Fibroblast of lung (primary cell): ENCODE measurements at regions not wholly inside any gene's neighbourhood (a gene's known extent, or its start where the extent isn't known, plus 50 kb on each side); places are given as distances from the start of the nearest gene placed in this dataset.

Experiments used
- DNase-seq, 2 donors: peaks; one replicate each; pipeline versions ENCODE4 v3.0.0 to v3.0.0-alpha.2; 2010; ENCODE audit warnings: low read depth in 2 of 2
- H2AFZ ChIP-seq: 2 replicates; pipeline ENCODE4 v1.5.1; 2012; ENCODE audit warnings: low read length, control low read depth, inconsistent platforms
- H3K27ac ChIP-seq: 2 replicates; pipeline ENCODE4 v1.5.1; 2011; ENCODE audit warnings: low read length, control low read depth; ENCODE audit not compliant: insufficient read depth
- H3K27me3 ChIP-seq: 2 replicates; pipeline ENCODE4 v1.5.1; 2011; ENCODE audit warnings: mild to moderate bottlenecking, low read length; ENCODE audit not compliant: control insufficient read depth, insufficient read depth
- H3K36me3 ChIP-seq: 2 replicates; pipeline ENCODE4 v1.5.1; 2011; ENCODE audit warnings: low read length; ENCODE audit not compliant: control insufficient read depth, insufficient read depth
- H3K4me1 ChIP-seq: 2 replicates; pipeline ENCODE4 v1.5.1; 2011; ENCODE audit warnings: low read length; ENCODE audit not compliant: control insufficient read depth, insufficient read depth; ENCODE audit errors: extremely low read depth
- H3K4me2 ChIP-seq: 2 replicates; pipeline ENCODE4 v1.5.1; 2011; ENCODE audit warnings: low read length, control low read depth; ENCODE audit not compliant: insufficient read depth; ENCODE audit errors: extremely low read depth
- H3K4me3 ChIP-seq, 4 experiments: fragments of 200-600 bp in 1 of 4; sonication (generic) in 1 of 4; replicated peaks in 1 of 4; 2 replicates each; pipeline ENCODE4 v1.5.1; 2011 to 2016; ENCODE audit warnings: low read length in 4 of 4, low read depth in 3 of 4, mild to moderate bottlenecking in 3 of 4, control low read depth in 2 of 4, inconsistent platforms in 1 of 4, mixed read lengths in 1 of 4; ENCODE audit not compliant: insufficient read depth in 1 of 4; ENCODE audit errors: control extremely low read depth in 1 of 4
- H3K79me2 ChIP-seq: 2 replicates; pipeline ENCODE4 v1.5.1; 2012; ENCODE audit warnings: mild to moderate bottlenecking, low read length, inconsistent platforms; ENCODE audit not compliant: control insufficient read depth, insufficient read depth
- H3K9ac ChIP-seq: 2 replicates; pipeline ENCODE4 v1.5.1; 2011; ENCODE audit warnings: mild to moderate bottlenecking, low read length, control low read depth; ENCODE audit not compliant: insufficient read depth
- H3K9me3 ChIP-seq: 2 replicates; pipeline ENCODE4 v1.5.1; 2012; ENCODE audit warnings: low read depth, low read length; ENCODE audit not compliant: control insufficient read depth, insufficient read depth
- H4K20me1 ChIP-seq: 2 replicates; pipeline ENCODE4 v1.5.1; 2011; ENCODE audit warnings: low read length; ENCODE audit not compliant: control insufficient read depth, insufficient read depth; ENCODE audit errors: extremely low read depth
- EZH2 ChIP-seq: IDR thresholded peaks from 2 replicates; pipeline ENCODE4 v1.5.1; 2012; ENCODE audit warnings: low read length, control low read depth, mild to moderate bottlenecking; ENCODE audit errors: missing control alignments
- TF ChIP-seq, protein P1 (sequence below), 2 donors: IDR thresholded peaks in 1 of 2; conservative IDR thresholded peaks in 1 of 2; 1 replicate in 1 of 2; 2 replicates in 1 of 2; pipeline ENCODE4 v1.5.1; 2011 to 2012; ENCODE audit warnings: low read length in 2 of 2, control low read depth in 1 of 2, inconsistent platforms in 1 of 2, low read depth in 1 of 2, mild to moderate bottlenecking in 1 of 2

GRCh38 chr5:120934031-120934430 is 469.9 kb downstream of the PRR16 start:
- Histone ChIP-seq H3K36me3 (no peaks in the 10 kb centered on the region), H3K4me1 (no peaks in the 10 kb centered on the region), H2AFZ (no peak overlapping the region), H3K27me3 (no peaks in the 10 kb centered on the region), H3K79me2 (no peaks in the 10 kb centered on the region), H3K9ac (no peak overlapping the region), H3K27ac (no peak overlapping the region), H3K4me3 (no peak overlapping the region), H3K9me3 (no peaks in the 10 kb centered on the region), H3K4me2 (no peak overlapping the region), H4K20me1 (no peaks in the 10 kb centered on the region)
- DNase-seq = no peak
- TF ChIP-seq, protein P1, sequence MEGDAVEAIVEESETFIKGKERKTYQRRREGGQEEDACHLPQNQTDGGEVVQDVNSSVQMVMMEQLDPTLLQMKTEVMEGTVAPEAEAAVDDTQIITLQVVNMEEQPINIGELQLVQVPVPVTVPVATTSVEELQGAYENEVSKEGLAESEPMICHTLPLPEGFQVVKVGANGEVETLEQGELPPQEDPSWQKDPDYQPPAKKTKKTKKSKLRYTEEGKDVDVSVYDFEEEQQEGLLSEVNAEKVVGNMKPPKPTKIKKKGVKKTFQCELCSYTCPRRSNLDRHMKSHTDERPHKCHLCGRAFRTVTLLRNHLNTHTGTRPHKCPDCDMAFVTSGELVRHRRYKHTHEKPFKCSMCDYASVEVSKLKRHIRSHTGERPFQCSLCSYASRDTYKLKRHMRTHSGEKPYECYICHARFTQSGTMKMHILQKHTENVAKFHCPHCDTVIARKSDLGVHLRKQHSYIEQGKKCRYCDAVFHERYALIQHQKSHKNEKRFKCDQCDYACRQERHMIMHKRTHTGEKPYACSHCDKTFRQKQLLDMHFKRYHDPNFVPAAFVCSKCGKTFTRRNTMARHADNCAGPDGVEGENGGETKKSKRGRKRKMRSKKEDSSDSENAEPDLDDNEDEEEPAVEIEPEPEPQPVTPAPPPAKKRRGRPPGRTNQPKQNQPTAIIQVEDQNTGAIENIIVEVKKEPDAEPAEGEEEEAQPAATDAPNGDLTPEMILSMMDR (conservative IDR thresholded peaks at IDR 0.05 in 1 of 2, IDR thresholded peaks at IDR 0.05 in 1 of 2; ENCODE audit: low read depth in 1 of 2, low read length in 2 of 2) = no peak
- TF ChIP-seq EZH2 = no peak

GRCh38 chr5:120936652-120937051 is 472.6 kb downstream of the PRR16 start:
- Histone ChIP-seq H2AFZ (no peak overlapping the region), H3K36me3 (no peaks in the 10 kb centered on the region), H3K4me2 (no peak overlapping the region), H3K27ac (no peak overlapping the region), H3K4me3 (no peak overlapping the region), H3K27me3 (no peaks in the 10 kb centered on the region), H3K9me3 (no peaks in the 10 kb centered on the region), H4K20me1 (no peaks in the 10 kb centered on the region), H3K4me1 (no peaks in the 10 kb centered on the region), H3K9ac (no peak overlapping the region), H3K79me2 (no peaks in the 10 kb centered on the region)
- no peak for DNase-seq
- TF ChIP-seq, protein P1 (conservative IDR thresholded peaks at IDR 0.05 in 1 of 2, IDR thresholded peaks at IDR 0.05 in 1 of 2; ENCODE audit: low read depth in 1 of 2, low read length in 2 of 2) = no peak
- no peak for TF ChIP-seq EZH2

- no peaks in the 10 kb centered on the region for H3K9me3 ChIP-seq
- H3K79me2 ChIP-seq = no peaks in the 10 kb centered on the region
- no peaks in the 10 kb centered on the region for H3K36me3 ChIP-seq
- no peaks in the 10 kb centered on the region for H3K4me1 ChIP-seq
- no peak overlapping the region for H3K4me2 ChIP-seq
- H3K27ac ChIP-seq = no peak overlapping the region
- no peak overlapping the region for H2AFZ ChIP-seq
- no peaks in the 10 kb centered on the region for H3K27me3 ChIP-seq
- H4K20me1 ChIP-seq = no peaks in the 10 kb centered on the region
- H3K9ac ChIP-seq = no peak overlapping the region
- no peak overlapping the region for H3K4me3 ChIP-seq
- no peak for TF ChIP-seq EZH2
- TF ChIP-seq, protein P1 (conservative IDR thresholded peaks at IDR 0.05 in 1 of 2, IDR thresholded peaks at IDR 0.05 in 1 of 2; ENCODE audit: low read depth in 1 of 2, low read length in 2 of 2) = no peak
- no peak for DNase-seq
Observed at GRCh38 chr5:120938604-120939003, 474.5 kb downstream of the PRR16 start.
